Midbrain (tissue), 1 donor: ENCODE measurements at regions not wholly inside any gene's neighbourhood (a gene's known extent, or its start where the extent isn't known, plus 50 kb on each side); places are given as distances from the start of the nearest gene placed in this dataset.
A peak's percentile ranks its signal among the peaks of the same experiment; 100 is the strongest.
"Not testable (repeated sequence)": the region's sequence is repeated elsewhere in the genome, so short reads cannot be mapped to it uniquely, and the experiment has no call there.

ENCODE experiments used
- DNase-seq: peaks from one replicate; lab custom pipeline; 2025; lab: John Stamatoyannopoulos, UW

DNA sequence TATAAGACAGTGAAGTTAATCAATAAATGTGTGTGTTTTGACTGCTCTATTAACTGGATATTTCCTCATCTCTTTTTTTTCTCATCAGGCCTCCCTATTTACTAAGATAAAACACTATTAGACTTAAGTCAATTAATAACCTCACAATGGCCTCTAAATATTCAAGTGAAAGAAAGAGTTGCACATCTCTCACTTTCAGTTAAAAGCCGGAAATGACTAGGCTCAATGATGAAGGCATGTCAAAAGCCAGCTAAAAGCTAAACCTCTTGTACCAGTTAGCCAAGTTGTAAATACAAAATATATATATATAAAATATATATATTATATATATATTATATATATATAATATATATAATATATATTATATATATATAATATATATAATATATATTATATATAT, 127.0 kb upstream of the MEOX2 start:
- DNase-seq, result no peak

DNA sequence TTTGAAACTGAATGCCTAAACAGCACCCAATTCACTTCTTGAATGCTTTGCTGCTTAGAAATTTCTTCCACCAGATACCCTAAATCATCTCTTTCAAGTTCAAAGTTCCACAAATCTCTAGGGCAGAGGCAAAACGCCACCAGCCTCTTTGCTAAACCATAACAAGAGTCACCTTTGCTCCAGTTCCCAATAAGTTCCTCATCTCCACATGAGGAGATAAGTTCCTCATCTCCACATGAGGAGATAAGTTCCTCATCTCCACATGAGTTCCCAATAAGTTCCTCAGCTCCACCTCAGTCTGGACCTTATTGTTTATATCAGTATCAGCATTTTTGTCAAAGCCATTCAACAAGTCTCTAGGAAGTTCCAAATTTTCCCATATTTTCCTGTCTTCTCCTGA, 123.9 kb upstream of the MEOX2 start:
- DNase-seq, result not testable (repeated sequence)

DNA sequence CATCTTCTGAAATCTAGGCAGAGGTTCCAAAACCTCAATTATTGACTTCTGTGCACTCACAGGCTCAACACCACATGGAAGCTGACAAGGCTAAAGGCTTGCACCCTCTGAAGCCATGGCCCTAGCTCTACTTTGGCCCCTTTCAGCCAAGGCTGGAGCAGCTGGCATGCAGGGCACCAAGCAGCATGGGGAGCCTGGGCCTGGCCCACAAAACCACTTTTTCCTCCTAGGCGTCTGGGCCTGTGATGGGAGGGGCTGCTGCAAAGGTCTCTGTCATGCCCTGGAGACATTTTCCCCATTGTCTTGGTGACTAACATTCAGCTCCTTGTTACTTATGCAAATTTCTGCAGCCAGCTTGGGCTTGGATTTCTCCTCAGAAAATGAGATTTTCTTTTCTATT, 123.5 kb upstream of the MEOX2 start:
- not testable (repeated sequence) for DNase-seq

GRCh38 chr7:15805891-15806290, 119.4 kb upstream of the MEOX2 start:
- DNase-seq, result no peak

DNA sequence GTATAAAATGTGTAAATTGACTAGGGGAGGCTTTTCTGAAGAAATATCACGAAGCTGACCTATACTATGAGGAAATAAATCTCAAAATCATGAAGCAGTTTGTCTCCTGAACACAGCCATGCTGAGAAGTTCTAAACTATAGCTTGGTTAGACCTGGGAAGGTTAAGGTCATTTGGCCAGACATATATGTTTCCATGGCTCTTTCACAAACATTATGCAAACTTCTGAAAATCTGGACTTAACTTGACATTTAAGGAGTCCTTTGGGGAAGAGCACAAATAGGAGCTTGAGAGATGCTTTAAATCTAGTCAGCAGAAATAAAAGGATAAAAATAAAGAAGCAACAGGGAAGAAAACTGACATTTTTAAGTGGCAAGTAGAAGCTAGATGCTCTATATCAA, 115.9 kb upstream of the MEOX2 start:
- DNase-seq, result no peak

- no peak for DNase-seq
Measured at GRCh38 chr7:15801551-15801950, 115.1 kb upstream of the MEOX2 start.

GRCh38 chr7:15801041-15801440, 114.6 kb upstream of the MEOX2 start:
- no peak for DNase-seq

DNA sequence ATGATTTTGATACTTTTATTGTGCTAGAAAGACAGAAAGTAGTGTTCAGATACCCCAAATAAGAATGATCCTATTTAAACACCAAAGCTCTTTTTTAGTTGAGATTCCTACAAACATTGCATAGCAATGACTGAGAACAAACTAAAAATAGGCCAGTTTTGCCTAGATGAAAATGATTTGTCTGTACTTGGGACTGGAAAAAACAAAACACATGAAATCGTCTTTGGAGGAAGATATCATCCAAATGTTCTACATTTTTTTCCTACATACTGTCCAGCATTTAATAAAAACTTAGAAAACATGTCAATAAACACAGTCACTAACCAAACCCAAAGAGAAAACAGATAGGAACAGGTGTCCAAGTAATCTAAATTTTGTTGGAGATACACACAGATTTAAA, 111.6 kb upstream of the MEOX2 start:
- DNase-seq, result no peak

GRCh38 chr7:15795393-15795792, 108.9 kb upstream of the MEOX2 start:
- DNase-seq, result no peak

DNA sequence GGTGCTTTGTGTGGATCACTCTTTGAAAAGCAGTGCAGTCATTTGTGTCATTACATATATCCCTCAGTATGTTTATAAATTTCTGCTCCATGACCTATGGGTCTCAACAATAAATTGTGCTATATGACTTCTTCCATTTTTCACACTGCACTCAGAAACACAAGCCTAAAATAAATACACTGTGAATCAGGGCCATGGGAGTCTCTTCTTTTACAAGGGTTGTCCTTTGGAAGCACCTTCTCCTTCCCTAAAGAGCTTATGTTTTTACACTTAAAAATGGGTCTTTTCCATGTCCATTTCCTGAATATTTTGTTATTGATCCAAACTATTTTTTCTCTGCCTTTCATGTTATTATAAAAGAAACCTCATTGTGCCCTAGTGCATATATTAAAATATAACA, 108.3 kb upstream of the MEOX2 start:
- no peak for DNase-seq

DNA sequence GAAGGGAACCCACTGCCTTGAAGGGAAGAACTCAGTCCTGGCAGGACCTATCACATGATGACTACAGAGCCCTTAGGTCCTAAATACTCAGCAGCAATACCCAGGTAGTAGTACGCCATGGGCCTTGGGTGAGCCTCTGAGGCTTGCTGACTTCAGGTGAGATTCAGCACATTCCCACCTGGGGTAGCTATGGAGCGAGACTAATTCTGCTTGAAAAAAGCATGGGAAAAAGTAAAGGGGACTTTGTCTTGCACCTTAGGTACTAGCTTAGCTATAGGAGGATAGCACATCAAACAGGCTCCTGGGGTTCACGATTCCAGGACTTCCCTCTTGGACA, 98.2 kb upstream of the MEOX2 start:
- DNase-seq, result no peak

GRCh38 chr7:15783987-15784693, 97.7 kb upstream of the MEOX2 start:
- DNase-seq, result peak; percentile 69

- DNase-seq, result no peak
Measured at GRCh38 chr7:15782656-15783055, 96.2 kb upstream of the MEOX2 start.

- DNase-seq, result no peak
Measured at GRCh38 chr7:15781944-15782343, 95.5 kb upstream of the MEOX2 start.

DNA sequence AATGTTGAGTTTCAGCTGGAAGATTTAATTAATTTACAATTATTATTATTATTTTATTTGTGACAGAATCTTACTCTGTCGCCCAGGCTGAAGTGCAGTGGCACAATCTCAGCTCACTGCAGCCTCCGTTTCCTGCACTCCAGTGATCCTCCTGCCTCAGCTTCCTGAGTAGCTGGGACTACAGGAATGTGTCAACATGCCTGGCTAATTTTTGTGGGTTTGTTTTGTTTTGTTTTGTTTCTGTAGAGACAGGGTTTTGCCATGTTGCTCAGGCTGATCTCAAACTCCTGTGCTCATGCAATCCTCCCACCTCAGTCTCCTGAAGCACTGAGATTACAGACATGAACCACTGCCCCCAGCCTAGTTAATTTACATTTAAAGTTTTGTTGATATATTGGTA, 93.8 kb upstream of the MEOX2 start:
- no peak for DNase-seq

- DNase-seq, result no peak
Measured at GRCh38 chr7:15778191-15778590, 91.7 kb upstream of the MEOX2 start.

GRCh38 chr7:15765753-15766152, 79.3 kb upstream of the MEOX2 start:
- no peak for DNase-seq

GRCh38 chr7:15764851-15765382, 78.4 kb upstream of the MEOX2 start:
- DNase-seq, result no peak

GRCh38 chr7:15764010-15764409, 77.5 kb upstream of the MEOX2 start:
- no peak for DNase-seq

DNA sequence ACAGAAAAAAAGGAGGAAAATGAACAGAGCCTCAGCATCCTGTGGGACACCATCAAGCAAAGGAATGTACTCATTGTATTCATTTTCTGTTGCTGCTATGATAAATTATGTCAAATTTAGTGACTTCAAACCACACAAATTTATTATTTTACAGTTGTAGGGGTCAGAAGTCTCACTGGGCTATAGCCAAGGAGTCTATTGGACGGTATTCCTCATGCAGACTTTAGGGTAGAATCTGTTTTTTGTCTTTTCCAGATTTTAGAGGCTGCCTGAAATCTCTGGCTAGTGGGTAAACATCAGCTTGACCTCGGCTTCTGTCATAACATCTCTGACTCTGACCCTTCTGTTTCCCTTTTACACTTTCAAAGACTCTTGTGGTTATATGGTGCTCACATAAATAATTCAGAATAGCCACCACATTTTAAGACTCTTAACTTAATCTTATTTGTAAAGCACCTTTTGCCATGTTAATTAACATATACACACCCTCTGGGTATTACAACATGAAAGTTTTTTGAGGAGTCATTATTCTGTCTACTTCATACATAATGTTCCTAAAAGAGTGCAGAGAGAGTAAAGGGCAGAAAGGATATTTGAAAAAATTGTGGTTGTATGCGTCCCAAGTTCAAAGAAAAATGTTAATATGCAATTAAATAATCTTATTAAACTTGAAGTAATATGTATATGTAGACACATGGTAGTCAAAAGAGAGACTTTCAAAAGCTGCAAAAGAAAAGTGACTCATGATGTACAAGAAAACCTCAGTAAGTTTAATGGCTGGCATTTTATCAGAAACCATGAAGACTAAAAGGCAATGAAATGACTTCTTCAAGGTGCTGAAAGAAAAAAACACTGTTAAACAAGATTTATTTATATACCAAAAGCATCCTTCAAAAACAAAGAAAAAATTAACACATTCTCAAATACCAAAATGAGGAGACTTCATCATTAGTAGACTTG, 70.8 kb upstream of the MEOX2 start:
- DNase-seq, result no peak

DNA sequence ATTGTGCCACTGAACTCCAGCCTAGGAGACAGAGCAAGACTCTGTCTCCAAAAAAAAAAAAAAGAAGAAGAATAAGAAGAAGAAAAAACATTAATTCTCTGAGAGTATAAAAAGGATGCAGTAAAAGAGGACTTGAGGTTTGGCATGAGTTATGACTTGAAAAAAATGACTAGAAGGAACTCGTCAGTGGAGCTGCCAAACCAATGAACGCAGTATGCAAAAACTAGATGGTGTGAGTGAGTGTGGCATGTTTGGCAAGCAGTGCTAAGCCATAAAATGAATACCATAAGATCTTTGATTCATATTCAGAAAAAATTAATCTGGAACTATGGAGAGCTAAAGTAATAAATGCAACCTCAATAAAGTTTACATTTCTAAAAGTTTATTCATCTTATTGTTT, 68.6 kb upstream of the MEOX2 start:
- no peak for DNase-seq

GRCh38 chr7:15753887-15754579, 67.5 kb upstream of the MEOX2 start:
- DNase-seq, result no peak

- DNase-seq, result no peak
Measured at GRCh38 chr7:15752377-15752776, 65.9 kb upstream of the MEOX2 start.
